Esophagus squamous epithelium (tissue), 4 donors: ENCODE measurements at regions not wholly inside any gene's neighbourhood (a gene's known extent, or its start where the extent isn't known, plus 50 kb on each side); places are given as distances from the start of the nearest gene placed in this dataset.

ENCODE experiments used
- CTCF ChIP-seq, 6 experiments: fragments of 450-650 bp in 4 of 6; fragments of 200-600 bp in 2 of 6; sonication (generic) in 2 of 6; IDR thresholded peaks; one replicate each; pipeline ENCODE4 v1.5.1; 2016 to 2019; ENCODE audit warnings: antibody characterized with exemption in 6 of 6, mild to moderate bottlenecking in 4 of 6, moderate library complexity in 4 of 6
- POLR2A ChIP-seq, 4 donors: fragments of 450-650 bp; IDR thresholded peaks; one replicate each; pipeline ENCODE4 v1.6.1; 2017; ENCODE audit warnings: antibody characterized with exemption in 4 of 4, mild to moderate bottlenecking in 4 of 4, moderate library complexity in 3 of 4

- TF ChIP-seq CTCF (IDR thresholded peaks at IDR 0.05): no peak
- no peak for TF ChIP-seq POLR2A (IDR thresholded peaks at IDR 0.05)
Observed at GRCh38 chr5:107266100-107266499, 404.6 kb downstream of the EFNA5 start.
